ENCODE measurements at regions not wholly inside any gene's neighbourhood (a gene's known extent, or its start where the extent isn't known, plus 50 kb on each side); places are given as distances from the start of the nearest gene placed in this dataset.
"Not testable (repeated sequence)": the region's sequence is repeated elsewhere in the genome, so short reads cannot be mapped to it uniquely, and the experiment has no call there.

DNA sequence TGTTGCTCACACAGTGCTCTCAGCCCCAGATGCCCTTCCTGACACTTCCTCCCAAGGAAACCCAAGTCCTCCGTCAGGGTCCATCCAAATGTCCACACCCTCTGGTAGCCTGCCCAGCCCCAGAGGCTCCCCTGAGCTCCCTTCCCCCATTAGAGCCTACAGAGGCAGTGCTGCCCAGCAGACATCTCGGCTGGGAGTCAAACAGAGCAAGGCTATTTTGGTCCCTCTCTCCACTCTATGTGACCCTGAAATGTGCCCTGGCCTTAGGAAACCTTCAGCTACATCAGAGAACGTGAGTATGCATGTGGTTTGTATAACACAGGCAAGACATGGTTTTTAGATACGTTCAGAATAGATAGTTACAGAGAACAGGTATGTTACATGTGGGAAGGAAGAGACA, 191.8 kb downstream of the LMLN start:
- not testable (repeated sequence) for H3K27ac ChIP-seq (ENCODE audit: low read length); H3K4me1 ChIP-seq (ENCODE audit: control insufficient read depth in 1 of 2, insufficient read depth in 2 of 2, low read length in 2 of 2)

DNA sequence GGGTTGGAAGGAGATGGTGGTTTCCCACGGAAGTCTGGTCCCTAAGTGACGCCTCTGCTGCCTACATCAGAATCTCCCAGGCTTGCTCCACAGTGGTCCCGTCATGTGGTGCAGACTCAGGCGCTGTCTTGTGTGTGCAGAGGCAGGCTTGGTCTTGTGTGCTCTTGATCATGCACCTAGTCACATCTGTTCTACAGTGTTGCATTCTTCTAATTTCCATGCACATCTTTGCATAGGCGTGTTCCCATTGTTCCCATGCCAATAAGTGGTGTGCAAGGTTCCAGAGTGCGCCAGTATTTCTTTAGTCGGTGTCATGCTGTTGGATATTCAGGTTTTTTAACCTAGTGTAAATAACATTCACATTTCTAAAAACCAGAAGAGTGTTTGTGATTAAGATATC, 195.8 kb downstream of the LMLN start:
- H3K36me3 ChIP-seq (ENCODE audit: control insufficient read depth in 1 of 2, insufficient read depth in 2 of 2, low read length in 2 of 2); H3K4me1 ChIP-seq (ENCODE audit: control insufficient read depth in 1 of 2, insufficient read depth in 2 of 2, low read length in 2 of 2); H3K4me3 ChIP-seq (ENCODE audit: low read depth in 1 of 2, low read length in 2 of 2): not testable (repeated sequence)

More for the DNA sequence above, 191.8 kb downstream of the LMLN start:
- H3K4me3 ChIP-seq (ENCODE audit: low read depth in 1 of 2, low read length in 2 of 2); H3K27me3 ChIP-seq (ENCODE audit: low read depth, low read length); H3K36me3 ChIP-seq (ENCODE audit: control insufficient read depth in 1 of 2, insufficient read depth in 2 of 2, low read length in 2 of 2); H3K9me3 ChIP-seq (ENCODE audit: control insufficient read depth in 1 of 2, low read length in 2 of 2): not testable (repeated sequence)

DNA sequence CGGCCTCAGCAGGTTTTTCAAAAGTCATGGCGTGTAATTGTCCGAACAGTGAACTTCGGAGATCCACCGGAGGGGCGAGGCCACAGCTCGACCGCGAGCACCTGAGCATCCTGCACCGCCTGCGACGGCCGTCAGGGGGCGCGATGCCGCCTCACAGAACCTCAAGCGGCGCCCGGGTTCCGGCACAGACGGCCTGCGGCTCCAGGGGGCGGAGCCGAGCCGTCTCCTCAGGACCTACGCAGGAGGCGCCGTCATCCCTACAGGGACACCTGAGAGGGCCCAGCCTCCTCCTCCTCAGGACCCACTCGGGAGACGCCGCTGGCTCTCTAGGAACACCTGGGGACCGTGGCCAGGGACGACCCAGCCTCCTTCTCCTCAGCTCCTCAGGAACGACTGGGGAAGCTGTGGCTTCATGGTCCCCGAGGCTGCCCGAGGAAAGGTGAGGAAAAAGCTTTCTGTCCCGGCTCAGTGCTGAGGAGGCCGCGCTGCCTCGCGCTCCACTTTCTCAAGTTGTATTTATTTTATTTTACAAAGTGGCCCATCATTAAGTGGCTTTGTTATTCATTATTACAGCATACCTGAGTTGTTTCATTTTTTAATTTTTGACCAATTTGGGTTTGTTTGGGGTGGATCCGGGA, 197.3 kb downstream of the LMLN start:
- H3K4me3 ChIP-seq (ENCODE audit: low read depth in 1 of 2, low read length in 2 of 2); H3K27me3 ChIP-seq (ENCODE audit: low read depth, low read length); H3K9me3 ChIP-seq (ENCODE audit: control insufficient read depth in 1 of 2, low read length in 2 of 2); H3K27ac ChIP-seq (ENCODE audit: low read length); H3K4me1 ChIP-seq (ENCODE audit: control insufficient read depth in 1 of 2, insufficient read depth in 2 of 2, low read length in 2 of 2); H3K36me3 ChIP-seq (ENCODE audit: control insufficient read depth in 1 of 2, insufficient read depth in 2 of 2, low read length in 2 of 2): not testable (repeated sequence)

More for the DNA sequence above, 195.8 kb downstream of the LMLN start:
- not testable (repeated sequence) for H3K9me3 ChIP-seq (ENCODE audit: control insufficient read depth in 1 of 2, low read length in 2 of 2); H3K27ac ChIP-seq (ENCODE audit: low read length); H3K27me3 ChIP-seq (ENCODE audit: low read depth, low read length)

DNA sequence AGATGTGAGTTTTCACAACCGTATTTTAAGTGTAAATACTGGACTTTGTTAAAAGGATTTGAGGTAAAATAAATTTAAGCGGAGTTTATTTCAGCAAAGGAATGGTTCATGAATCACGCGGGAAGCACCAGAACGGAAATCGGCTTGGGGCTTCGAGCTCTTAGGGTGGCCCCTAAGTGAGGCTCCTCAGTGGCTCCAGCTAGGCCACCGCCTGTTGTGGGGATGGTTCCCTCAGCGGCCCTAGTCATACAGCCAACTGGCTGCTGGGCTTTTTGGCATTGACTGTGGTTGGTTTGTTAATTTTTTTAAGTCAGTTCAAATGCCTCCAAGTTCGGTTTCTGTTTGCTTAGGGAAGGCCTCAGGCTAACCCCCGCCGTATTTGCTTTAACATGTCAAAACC, 198.0 kb downstream of the LMLN start:
- not testable (repeated sequence) for H3K36me3 ChIP-seq (ENCODE audit: control insufficient read depth in 1 of 2, insufficient read depth in 2 of 2, low read length in 2 of 2); H3K4me1 ChIP-seq (ENCODE audit: control insufficient read depth in 1 of 2, insufficient read depth in 2 of 2, low read length in 2 of 2); H3K27ac ChIP-seq (ENCODE audit: low read length); H3K4me3 ChIP-seq (ENCODE audit: low read depth in 1 of 2, low read length in 2 of 2); H3K27me3 ChIP-seq (ENCODE audit: low read depth, low read length); H3K9me3 ChIP-seq (ENCODE audit: control insufficient read depth in 1 of 2, low read length in 2 of 2)

DNA sequence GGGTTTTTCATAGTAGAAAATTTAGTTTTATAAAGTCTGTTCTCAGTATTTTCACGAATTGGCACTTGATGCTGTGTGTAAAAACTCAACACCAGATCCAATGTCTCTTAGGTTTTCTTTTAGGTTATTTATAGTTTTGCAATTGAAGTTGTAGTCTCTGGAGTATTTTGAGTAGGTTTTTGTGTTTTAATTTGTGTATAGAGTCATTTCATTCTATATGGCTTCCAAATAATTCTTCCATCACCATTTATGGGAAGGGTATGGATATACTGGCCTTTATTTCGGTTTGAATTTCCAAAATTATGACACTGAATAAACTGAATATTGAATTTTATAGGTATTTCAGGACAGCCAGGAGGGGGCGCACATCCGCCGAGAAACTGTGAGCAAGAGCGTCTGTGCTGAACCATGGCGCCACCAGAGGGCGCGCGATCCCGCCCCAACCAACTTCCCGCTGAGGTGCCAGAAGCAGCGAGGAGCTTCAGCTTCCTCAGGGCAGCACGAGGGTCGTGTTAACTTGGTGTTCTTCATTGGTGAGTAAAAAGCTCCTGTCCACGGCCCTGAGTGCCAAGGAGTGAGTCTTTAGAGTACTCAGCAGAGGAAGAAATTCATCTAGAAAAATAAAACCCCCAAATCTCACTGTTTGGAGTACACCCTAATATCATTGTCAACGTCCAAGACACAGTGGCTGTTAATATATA, 207.5 kb downstream of the LMLN start:
- not testable (repeated sequence) for H3K36me3 ChIP-seq (ENCODE audit: control insufficient read depth in 1 of 2, insufficient read depth in 2 of 2, low read length in 2 of 2); H3K4me3 ChIP-seq (ENCODE audit: low read depth in 1 of 2, low read length in 2 of 2); H3K27me3 ChIP-seq (ENCODE audit: low read depth, low read length); H3K4me1 ChIP-seq (ENCODE audit: control insufficient read depth in 1 of 2, insufficient read depth in 2 of 2, low read length in 2 of 2); H3K27ac ChIP-seq (ENCODE audit: low read length); H3K9me3 ChIP-seq (ENCODE audit: control insufficient read depth in 1 of 2, low read length in 2 of 2)

DNA sequence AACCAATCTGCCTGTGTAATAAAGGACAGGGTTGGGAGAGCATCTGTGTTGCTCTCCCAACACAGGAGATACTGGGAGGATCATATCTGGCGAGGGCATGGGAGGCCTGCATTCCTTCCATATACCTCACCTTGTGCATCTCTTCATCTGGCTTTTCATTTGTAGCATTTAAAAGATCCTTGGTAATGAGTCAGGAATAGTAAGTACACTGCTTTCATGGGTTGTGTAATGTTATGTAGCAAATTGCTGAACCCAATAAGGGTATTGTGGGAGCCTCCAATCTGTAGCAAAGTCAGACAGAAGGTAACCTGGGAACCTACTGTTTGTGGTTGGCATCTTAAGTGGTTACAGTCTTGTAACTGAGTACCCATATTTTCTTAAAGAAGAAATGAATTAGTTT, 210.8 kb downstream of the LMLN start:
- H3K27me3 ChIP-seq (ENCODE audit: low read depth, low read length); H3K9me3 ChIP-seq (ENCODE audit: control insufficient read depth in 1 of 2, low read length in 2 of 2); H3K27ac ChIP-seq (ENCODE audit: low read length); H3K4me1 ChIP-seq (ENCODE audit: control insufficient read depth in 1 of 2, insufficient read depth in 2 of 2, low read length in 2 of 2); H3K4me3 ChIP-seq (ENCODE audit: low read depth in 1 of 2, low read length in 2 of 2); H3K36me3 ChIP-seq (ENCODE audit: control insufficient read depth in 1 of 2, insufficient read depth in 2 of 2, low read length in 2 of 2): not testable (repeated sequence)

DNA sequence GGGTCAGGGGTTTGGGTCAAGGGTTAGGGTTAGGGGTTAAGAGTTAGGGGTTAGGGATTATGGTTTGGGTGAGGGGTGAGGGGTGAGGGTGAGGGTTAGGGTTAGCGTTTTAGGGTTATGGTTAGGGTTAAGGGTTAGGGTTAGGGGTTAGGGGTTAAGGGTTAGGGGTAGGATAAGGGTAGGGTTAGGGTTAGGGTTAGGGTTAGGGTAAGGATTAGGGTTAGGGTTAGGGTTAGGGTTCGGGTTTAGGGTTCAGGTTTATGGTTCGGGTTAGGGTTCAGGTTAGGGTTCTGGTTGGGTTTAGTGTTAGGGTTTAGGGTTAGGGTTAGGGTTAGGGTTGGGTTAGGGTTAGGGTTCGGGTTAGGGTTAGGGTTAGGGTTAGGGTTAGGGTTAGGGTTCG, 213.1 kb downstream of the LMLN start:
- H3K27me3 ChIP-seq (ENCODE audit: low read depth, low read length); H3K27ac ChIP-seq (ENCODE audit: low read length); H3K36me3 ChIP-seq (ENCODE audit: control insufficient read depth in 1 of 2, insufficient read depth in 2 of 2, low read length in 2 of 2); H3K4me3 ChIP-seq (ENCODE audit: low read depth in 1 of 2, low read length in 2 of 2); H3K4me1 ChIP-seq (ENCODE audit: control insufficient read depth in 1 of 2, insufficient read depth in 2 of 2, low read length in 2 of 2); H3K9me3 ChIP-seq (ENCODE audit: control insufficient read depth in 1 of 2, low read length in 2 of 2): not testable (repeated sequence)

DNA sequence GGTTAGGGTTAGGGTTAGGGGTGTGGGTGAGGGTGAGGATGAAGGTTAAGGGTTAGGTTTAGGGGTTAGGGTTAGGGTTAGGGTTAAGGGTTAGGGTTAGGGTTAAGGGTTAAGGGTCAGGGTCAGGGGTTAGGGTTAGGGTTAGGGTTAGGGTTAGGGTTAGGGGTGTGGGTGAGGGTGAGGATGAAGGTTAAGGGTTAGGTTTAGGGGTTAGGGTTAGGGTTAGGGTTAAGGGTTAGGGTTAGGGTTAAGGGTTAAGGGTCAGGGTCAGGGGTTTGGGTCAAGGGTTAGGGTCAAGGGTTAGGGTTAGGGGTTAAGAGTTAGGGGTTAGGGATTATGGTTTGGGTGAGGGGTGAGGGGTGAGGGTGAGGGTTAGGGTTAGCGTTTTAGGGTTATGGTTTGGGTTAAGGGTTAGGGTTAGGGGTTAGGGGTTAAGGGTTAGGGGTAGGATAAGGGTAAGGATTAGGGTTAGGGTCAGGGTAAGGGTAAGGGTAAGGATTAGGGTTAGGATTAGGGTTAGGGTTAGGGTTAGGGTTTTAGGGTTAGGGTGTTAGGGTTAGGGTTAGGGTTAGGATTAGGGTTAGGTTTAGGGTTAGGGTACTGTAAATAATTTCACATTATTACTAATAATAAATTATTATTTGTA, 214.0 kb downstream of the LMLN start:
- not testable (repeated sequence) for H3K27ac ChIP-seq (ENCODE audit: low read length); H3K4me1 ChIP-seq (ENCODE audit: control insufficient read depth in 1 of 2, insufficient read depth in 2 of 2, low read length in 2 of 2); H3K27me3 ChIP-seq (ENCODE audit: low read depth, low read length); H3K9me3 ChIP-seq (ENCODE audit: control insufficient read depth in 1 of 2, low read length in 2 of 2); H3K36me3 ChIP-seq (ENCODE audit: control insufficient read depth in 1 of 2, insufficient read depth in 2 of 2, low read length in 2 of 2); H3K4me3 ChIP-seq (ENCODE audit: low read depth in 1 of 2, low read length in 2 of 2)
